ENCODE measurements at regions not wholly inside any gene's neighbourhood (a gene's known extent, or its start where the extent isn't known, plus 50 kb on each side); places are given as distances from the start of the nearest gene placed in this dataset.
A peak's percentile ranks its signal among the peaks of the same experiment; 100 is the strongest.

- WGBS, 3 donors = 38 to 62% (median 52%) methylated on average over 2 of the region's 2 CpGs
- intact Hi-C loops (cut with DNase I) = loop anchor here in 1 of 4 donors (10.0 kb wide), 1 partner anchor 401 kb away; no protein-coding TSS in a partner anchor
- H3K4me3 ChIP-seq = no peak overlapping the region
Measured at GRCh38 chr3:87175732-87176131, 51.4 kb upstream of the CHMP2B start.

GRCh38 chr3:87173776-87174175 lies 53.3 kb upstream of the CHMP2B start:
- 89 to 93% (median 93%) methylated on average over 2 of the region's 2 CpGs for WGBS, 3 donors
- no peak for DNase-seq
- intact Hi-C loops (cut with DNase I) = loop anchor here in 1 of 4 donors (10.0 kb wide), 1 partner anchor 399 kb away; no protein-coding TSS in a partner anchor
- H3K4me3 ChIP-seq = no peak overlapping the region
- no peaks in the 10 kb centered on the region for H3K4me1 ChIP-seq (ENCODE audit: insufficient read depth)
- no peak for TF ChIP-seq EP300 (IDR thresholded peaks at IDR 0.05)
- TF ChIP-seq POLR2A (IDR thresholded peaks at IDR 0.05) = no peak
- no peaks in the 10 kb centered on the region for H3K27me3 ChIP-seq
- H3K36me3 ChIP-seq = no peaks in the 10 kb centered on the region
- no peaks in the 10 kb centered on the region for H3K9me3 ChIP-seq
- H3K27ac ChIP-seq = no peak overlapping the region

More at GRCh38 chr3:87175732-87176131, 51.4 kb upstream of the CHMP2B start:
- Histone ChIP-seq H3K4me1 (ENCODE audit: insufficient read depth) (no peaks in the 10 kb centered on the region), H3K27me3 (no peaks in the 10 kb centered on the region), H3K27ac (no peak overlapping the region), H3K36me3 (no peaks in the 10 kb centered on the region), H3K9me3 (no peaks in the 10 kb centered on the region)
- DNase-seq = no peak
- no peak for TF ChIP-seq CTCF (IDR thresholded peaks at IDR 0.05)
- TF ChIP-seq EP300 (IDR thresholded peaks at IDR 0.05) = no peak
- TF ChIP-seq POLR2A (IDR thresholded peaks at IDR 0.05) = no peak

GRCh38 chr3:87173071-87173470 lies 54.0 kb upstream of the CHMP2B start:
- no peaks in the 10 kb centered on the region for H3K4me1 ChIP-seq (ENCODE audit: insufficient read depth)
- intact Hi-C loops (cut with DNase I) = loop anchor here in 1 of 4 donors (10.0 kb wide), 1 partner anchor 398 kb away; no protein-coding TSS in a partner anchor
- H3K4me3 ChIP-seq = no peak overlapping the region
- no peaks in the 10 kb centered on the region for H3K36me3 ChIP-seq
- H3K9me3 ChIP-seq = no peaks in the 10 kb centered on the region
- TF ChIP-seq EP300 (IDR thresholded peaks at IDR 0.05) (no peak), POLR2A (IDR thresholded peaks at IDR 0.05) (no peak), CTCF (IDR thresholded peaks at IDR 0.05) (no peak)
- no peak overlapping the region for H3K27ac ChIP-seq
- WGBS, 3 donors = 33 to 64% (median 42%) methylated on average over 3 of the region's 3 CpGs
- DNase-seq = no peak
- no peaks in the 10 kb centered on the region for H3K27me3 ChIP-seq

GRCh38 chr3:87167628-87168456 lies 59.3 kb upstream of the CHMP2B start:
- 28 to 35% (median 29%) methylated on average over 11 of the region's 11 CpGs for WGBS, 3 donors
- peak overlapping the region; percentile 34 for H3K4me3 ChIP-seq
- TF ChIP-seq EP300 (IDR thresholded peaks at IDR 0.05) (no peak), POLR2A (IDR thresholded peaks at IDR 0.05) (no peak), CTCF (IDR thresholded peaks at IDR 0.05) (peak; percentile 11 to 38 (median 33))
- no peaks in the 10 kb centered on the region for H3K9me3 ChIP-seq
- no peaks in the 10 kb centered on the region for H3K4me1 ChIP-seq (ENCODE audit: insufficient read depth)
- DNase-seq = peak in 1 of 5 donors; percentile 35
- H3K27me3 ChIP-seq = no peaks in the 10 kb centered on the region
- intact Hi-C loops (cut with DNase I) = loop anchor here in 2 of 4 donors (10.0 kb wide), 1 partner anchor 393 kb away; no protein-coding TSS in a partner anchor
- no peaks in the 10 kb centered on the region for H3K36me3 ChIP-seq
- no peak overlapping the region for H3K27ac ChIP-seq

- no peak for DNase-seq
- H3K4me3 ChIP-seq = no peak overlapping the region
- H3K4me1 ChIP-seq (ENCODE audit: insufficient read depth) = no peaks in the 10 kb centered on the region
- no peak overlapping the region for H3K27ac ChIP-seq
- H3K9me3 ChIP-seq = no peaks in the 10 kb centered on the region
- TF ChIP-seq EP300 (IDR thresholded peaks at IDR 0.05) = no peak
- TF ChIP-seq POLR2A (IDR thresholded peaks at IDR 0.05) = no peak
- no peak for TF ChIP-seq CTCF (IDR thresholded peaks at IDR 0.05)
- intact Hi-C loops (cut with DNase I) = loop anchor here in 3 of 4 donors (5.0 to 10.0 kb wide), 2 partner anchors 387 to 389 kb away; no protein-coding TSS in a partner anchor
- H3K27me3 ChIP-seq = no peaks in the 10 kb centered on the region
- 94 to 96% (median 94%) methylated on average over 3 of the region's 3 CpGs for WGBS, 3 donors
- H3K36me3 ChIP-seq = no peaks in the 10 kb centered on the region
Measured at GRCh38 chr3:87164245-87164644, 62.9 kb upstream of the CHMP2B start.
